SK-N-SH (cell line): ENCODE measurements at regions not wholly inside any gene's neighbourhood (a gene's known extent, or its start where the extent isn't known, plus 50 kb on each side); places are given as distances from the start of the nearest gene placed in this dataset.

Experiments
- CTCF ChIA-PET: fragments of 300-600, 350-600 bp; formaldehyde crosslinking; extraction: SDS; loops from one replicate; lab custom pipeline; 2021; lab: Yijun Ruan, JAX
- POLR2A ChIA-PET: fragments of 350-600 bp; sonication (Branson Sonifier 250); formaldehyde crosslinking; extraction: SDS; loops from one replicate; lab custom pipeline; 2020; ENCODE audit warnings: antibody characterized with exemption, inconsistent platforms; lab: Yijun Ruan, JAX
- DNase-seq: peaks from one replicate; pipeline ENCODE4 v3.0.0; 2012
- H2AFZ ChIP-seq: fragments of 200-600 bp; sonication (generic); 2 replicates; pipeline ENCODE4 v1.8.1; 2016; ENCODE audit warnings: antibody characterized with exemption, mild to moderate bottlenecking, low read depth
- H3F3A ChIP-seq: fragments of 200-600 bp; sonication (generic); replicated peaks from 2 replicates; pipeline ENCODE3; 2016; ENCODE audit warnings: antibody characterized with exemption, mild to moderate bottlenecking; ENCODE audit not compliant: insufficient read depth
- H3K27ac ChIP-seq, 2 experiments: fragments of 200-500 bp in 1 of 2; fragments of 200-600 bp in 1 of 2; sonication (Bioruptor generic) in 1 of 2; sonication (generic), shearing (Covaris generic) in 1 of 2; 2 replicates each; pipeline versions ENCODE4 v1.5.1 to v1.6.1; 2014 to 2016; ENCODE audit warnings: low read depth in 2 of 2, inconsistent platforms in 1 of 2, low read length in 1 of 2, mild to moderate bottlenecking in 1 of 2, mixed read lengths in 1 of 2
- H3K27me3 ChIP-seq: fragments of 200-600 bp; sonication (generic), shearing (Covaris generic); 2 replicates; pipeline ENCODE4 v1.6.1; 2016; ENCODE audit warnings: mixed run types; ENCODE audit not compliant: insufficient read depth
- H3K36me3 ChIP-seq, 2 experiments: fragments of 200-500 bp in 1 of 2; fragments of 200-600 bp in 1 of 2; sonication (Bioruptor generic) in 1 of 2; sonication (generic) in 1 of 2; replicated peaks in 1 of 2; 2 replicates each; pipeline versions ENCODE3 to v1.5.1; 2014 to 2016; ENCODE audit warnings: low read length in 1 of 2, mild to moderate bottlenecking in 1 of 2; ENCODE audit not compliant: insufficient read depth in 2 of 2, control insufficient read depth in 1 of 2
- H3K4me1 ChIP-seq, 2 experiments: fragments of 200-500 bp in 1 of 2; fragments of 200-600 bp in 1 of 2; sonication (Bioruptor generic) in 1 of 2; sonication (generic), shearing (Covaris generic) in 1 of 2; 2 replicates each; pipeline versions ENCODE4 v1.5.1 to v1.6.1; 2014 to 2016; ENCODE audit warnings: low read depth in 1 of 2, low read length in 1 of 2, mixed run types in 1 of 2; ENCODE audit not compliant: insufficient read depth in 2 of 2, control insufficient read depth in 1 of 2
- H3K4me2 ChIP-seq: fragments of 200-600 bp; sonication (generic), shearing (Covaris generic); 2 replicates; pipeline ENCODE4 v1.6.1; 2017; ENCODE audit warnings: mixed run types
- H3K4me3 ChIP-seq, 2 experiments: fragments of 200-500 bp in 1 of 2; fragments of 200-600 bp in 1 of 2; sonication (Bioruptor generic) in 1 of 2; sonication (generic), shearing (Covaris generic) in 1 of 2; 2 replicates each; pipeline versions ENCODE4 v1.5.1 to v1.8.1; 2014 to 2016; ENCODE audit warnings: low read depth in 2 of 2, inconsistent platforms in 1 of 2, low read length in 1 of 2, mild to moderate bottlenecking in 1 of 2, mixed read lengths in 1 of 2, moderate library complexity in 1 of 2
- H3K79me2 ChIP-seq: fragments of 200-600 bp; sonication (generic); 2 replicates; pipeline ENCODE4 v1.8.1; 2017; ENCODE audit warnings: mild to moderate bottlenecking; ENCODE audit not compliant: insufficient read depth
- H3K9ac ChIP-seq: fragments of 200-600 bp; sonication (generic); 2 replicates; pipeline ENCODE4 v1.6.1; 2017; ENCODE audit warnings: mixed run types
- H3K9me2 ChIP-seq: fragments of 200-600 bp; sonication (generic); 2 replicates; pipeline ENCODE4 v1.6.1; 2017; ENCODE audit warnings: mixed run types
- H3K9me3 ChIP-seq: fragments of 200-600 bp; sonication (generic); 2 replicates; pipeline ENCODE4 v1.6.1; 2017; ENCODE audit warnings: mixed run types, mild to moderate bottlenecking, moderate library complexity
- H4K20me1 ChIP-seq: fragments of 200-600 bp; sonication (generic); 2 replicates; pipeline ENCODE4 v1.6.1; 2017; ENCODE audit warnings: mild to moderate bottlenecking, mixed run types; ENCODE audit not compliant: insufficient read depth
- FOXJ3 ChIP-seq: sonication (generic); formaldehyde crosslinking; IDR thresholded peaks from 2 replicates; pipeline ENCODE4 v1.5.1; 2020; ENCODE audit warnings: mild to moderate bottlenecking, missing genetic modification reagents
- FOXM1 ChIP-seq: IDR thresholded peaks from 2 replicates; pipeline ENCODE4 v1.4.0; 2012; ENCODE audit warnings: low read depth, mild to moderate bottlenecking
- GABPA ChIP-seq: IDR thresholded peaks from 2 replicates; pipeline ENCODE4 v1.4.0; 2012; ENCODE audit warnings: low read depth, mild to moderate bottlenecking
- GATA2 ChIP-seq: sonication (generic); formaldehyde crosslinking; IDR thresholded peaks from 2 replicates; pipeline ENCODE4 v1.5.0; 2020; ENCODE audit warnings: mild to moderate bottlenecking, missing genetic modification reagents
- IRF3 ChIP-seq: fragments of 150-350 bp; IDR thresholded peaks from 2 replicates; pipeline ENCODE4 v1.6.1; 2016; ENCODE audit warnings: mild to moderate bottlenecking, low read depth, low read length
- JUND ChIP-seq: IDR thresholded peaks from 2 replicates; pipeline ENCODE4 v1.4.0; 2012
- MAX ChIP-seq: IDR thresholded peaks from 2 replicates; pipeline ENCODE4 v1.4.0; 2012; ENCODE audit warnings: low read depth
- NRF1 ChIP-seq: IDR thresholded peaks from 2 replicates; pipeline ENCODE4 v1.6.1; 2012; ENCODE audit warnings: low read depth, mild to moderate bottlenecking, low read length
- PBX3 ChIP-seq: IDR thresholded peaks from 2 replicates; pipeline ENCODE4; 2012
- RCOR1 ChIP-seq: fragments of 150-350 bp; IDR thresholded peaks from 2 replicates; pipeline ENCODE4 v1.6.1; 2017; ENCODE audit warnings: antibody characterized with exemption, low read length
- TAF1 ChIP-seq: IDR thresholded peaks from 2 replicates; pipeline ENCODE4 v1.6.1; 2012; ENCODE audit warnings: low read depth, mild to moderate bottlenecking, low read length, moderate library complexity, borderline replicate concordance
- TCF12 ChIP-seq: IDR thresholded peaks from 2 replicates; pipeline ENCODE4 v1.4.0; 2012
- USF1 ChIP-seq: IDR thresholded peaks from 2 replicates; pipeline ENCODE4 v1.4.0; 2012; ENCODE audit warnings: low read depth, borderline replicate concordance
- YY1 ChIP-seq: IDR thresholded peaks from 2 replicates; pipeline ENCODE4 v1.4.0; 2012; ENCODE audit warnings: low read depth, mild to moderate bottlenecking
- ZBTB33 ChIP-seq: IDR thresholded peaks from 2 replicates; pipeline ENCODE4 v1.4.0; 2012; ENCODE audit warnings: low read depth, borderline replicate concordance
- WGBS: methylation state at CpG from one replicate; pipeline ENCODE4 v1.1.6; 2017; ENCODE audit warnings: low lambda C conversion rate; 5-methylcytosine and 5-hydroxymethylcytosine counted together

GRCh38 chr15:98233873-98234272 is 273.4 kb downstream of the ARRDC4 start:
- H3K27ac ChIP-seq, result no peak overlapping the region
- DNase-seq, result no peak
- H3K9me3 ChIP-seq, result no peaks in the 10 kb centered on the region
- no peaks in the 10 kb centered on the region for H3F3A ChIP-seq
- POLR2A ChIA-PET, result no interaction called here
- no peak overlapping the region for H3K9ac ChIP-seq
- WGBS, result 0% methylated on average over 2 of the region's 2 CpGs
- H3K4me2 ChIP-seq, result no peak overlapping the region
- no peak for TF ChIP-seq USF1
- TF ChIP-seq JUND, result no peak
- no peak for TF ChIP-seq ZBTB33
- TF ChIP-seq FOXM1, result no peak
- TF ChIP-seq, all 33 proteins: peak for 0
- Histone ChIP-seq H2AFZ (no peak overlapping the region), H3K36me3 (no peaks in the 10 kb centered on the region), H3K4me1 (no peaks in the 10 kb centered on the region), H3K9me2 (no peaks in the 10 kb centered on the region), H4K20me1 (no peaks in the 10 kb centered on the region), H3K27me3 (no peaks in the 10 kb centered on the region), H3K4me3 (no peak overlapping the region), H3K79me2 (no peaks in the 10 kb centered on the region)
- CTCF ChIA-PET, result no interaction called here

- Histone ChIP-seq H2AFZ (no peak overlapping the region), H3F3A (no peaks in the 10 kb centered on the region), H3K9me2 (no peaks in the 10 kb centered on the region), H3K9me3 (no peaks in the 10 kb centered on the region), H4K20me1 (no peaks in the 10 kb centered on the region), H3K4me3 (no peak overlapping the region), H3K27ac (no peak overlapping the region), H3K9ac (no peak overlapping the region), H3K4me1 (no peaks in the 10 kb centered on the region), H3K27me3 (no peaks in the 10 kb centered on the region), H3K79me2 (no peaks in the 10 kb centered on the region), H3K36me3 (no peaks in the 10 kb centered on the region), H3K4me2 (no peak overlapping the region)
- ChIA-PET CTCF (interaction anchor here (0.9 to 1.9 kb wide), 2 partner anchors 14 to 71 kb away, joined by 3 to 4 read pairs; no protein-coding TSS in a partner anchor), POLR2A (no interaction called here)
- no peak for TF ChIP-seq YY1
- TF ChIP-seq GATA2, result no peak
- no peak for TF ChIP-seq NRF1
- TF ChIP-seq FOXM1, result no peak
- no peak for TF ChIP-seq PBX3
- no peak for TF ChIP-seq RCOR1
- TF ChIP-seq TCF12, result no peak
- TF ChIP-seq MAX, result no peak
- no peak for TF ChIP-seq FOXJ3 (CRISPR knock-in tag)
- no peak for TF ChIP-seq TAF1
- TF ChIP-seq GABPA, result no peak
- TF ChIP-seq IRF3, result no peak
- DNase-seq, result no peak
- WGBS, result 0% methylated on average over 1 of the region's 1 CpG
Observed at GRCh38 chr15:98240303-98240702, 279.8 kb downstream of the ARRDC4 start.
